GM03348 (cell line): ENCODE measurements at regions not wholly inside any gene's neighbourhood (a gene's known extent, or its start where the extent isn't known, plus 50 kb on each side); places are given as distances from the start of the nearest gene placed in this dataset.
"Not testable (repeated sequence)": the region's sequence is repeated elsewhere in the genome, so short reads cannot be mapped to it uniquely, and the experiment has no call there.

ENCODE experiments used
- DNase-seq: peaks from one replicate; pipeline ENCODE4 v3.0.0; 2012; ENCODE audit warnings: low spot score

DNA sequence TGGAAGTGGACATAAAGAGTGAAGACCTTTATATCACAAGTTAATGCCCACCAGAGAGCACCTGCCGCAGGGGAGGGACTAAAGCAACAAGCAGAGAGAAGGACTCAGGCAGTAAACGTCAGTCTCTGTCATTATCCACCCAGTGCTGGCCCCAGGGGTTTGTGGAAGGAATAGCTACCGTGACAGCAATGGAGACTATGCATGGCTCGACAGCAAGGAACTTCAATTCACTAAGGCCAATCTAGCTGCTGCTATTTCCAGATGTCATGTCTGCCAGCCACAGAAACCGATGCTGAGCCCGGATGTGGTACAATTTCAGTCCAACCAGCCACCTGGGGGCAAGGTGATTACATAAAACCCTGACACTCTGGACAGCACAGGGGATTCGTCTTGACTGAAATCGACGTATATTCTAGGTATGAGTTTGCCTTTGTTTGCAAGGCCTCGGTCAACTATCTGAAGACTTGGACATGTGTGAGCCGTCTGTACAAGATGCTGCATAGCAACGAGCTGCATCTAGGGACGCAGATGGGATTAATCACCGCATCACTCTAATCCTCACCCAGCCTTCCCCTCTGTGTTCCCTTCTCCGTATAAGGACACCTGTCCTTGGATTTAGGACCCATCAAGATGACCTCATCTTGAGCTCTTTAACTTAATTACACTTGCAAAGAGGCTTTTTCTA lies 154.1 kb upstream of the SH3BP4 start:
- DNase-seq = peak; percentile 22

DNA sequence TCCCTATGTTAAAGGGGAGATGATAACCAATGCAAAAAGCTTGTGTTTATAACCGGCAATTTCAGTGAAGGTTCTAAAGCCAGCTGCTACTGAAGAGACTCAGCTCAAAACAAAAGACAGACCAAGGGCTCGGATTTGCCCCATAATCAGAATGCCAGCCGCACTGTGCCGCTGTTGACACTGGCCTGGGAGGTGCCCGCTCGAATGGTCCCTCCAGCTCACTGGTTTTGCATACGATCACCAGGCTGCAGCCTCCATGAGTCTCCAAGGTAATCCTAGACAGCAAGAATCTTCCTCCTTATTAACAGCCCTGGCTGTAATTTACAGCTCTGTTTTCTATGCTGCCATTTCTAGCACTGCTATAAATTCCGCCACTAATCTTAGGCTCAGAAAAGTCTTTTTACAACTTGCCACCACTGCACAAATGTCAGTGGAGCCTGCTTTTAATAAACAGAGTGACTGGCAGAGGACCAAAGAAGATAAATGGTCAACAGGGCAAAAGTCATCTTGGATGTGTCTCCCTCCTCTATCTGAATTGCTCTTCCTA lies 155.7 kb upstream of the SH3BP4 start:
- no peak for DNase-seq

DNA sequence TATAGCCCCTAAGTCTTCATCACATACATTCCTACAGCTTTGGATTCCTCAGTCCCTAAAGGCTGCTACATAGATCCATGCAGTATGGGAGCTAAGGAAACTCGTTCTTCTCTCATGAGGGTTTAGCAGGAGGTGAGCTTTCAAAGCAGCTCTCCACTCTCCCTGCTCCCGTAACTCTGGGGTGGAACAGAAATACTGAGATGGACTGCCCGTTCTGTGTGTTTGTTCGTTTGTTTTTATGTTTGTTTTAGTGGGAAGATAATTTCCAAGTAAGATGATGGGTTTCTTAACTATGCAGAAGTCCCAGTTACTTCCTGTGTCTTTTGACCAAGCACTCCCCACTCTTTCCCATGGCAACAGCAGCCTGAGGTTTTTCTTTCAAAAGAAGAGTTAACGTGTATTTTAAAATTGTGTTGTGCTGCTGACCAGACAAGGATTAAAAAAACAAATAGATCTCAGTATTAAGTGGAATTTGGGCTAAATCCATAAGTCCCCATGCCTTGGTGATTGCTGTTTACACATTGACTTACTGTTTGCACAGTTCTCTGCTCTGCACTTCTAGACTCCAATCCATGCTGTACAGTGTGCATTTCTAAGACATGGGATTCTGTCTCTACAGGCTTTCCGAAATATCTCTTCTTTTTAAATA lies 156.4 kb upstream of the SH3BP4 start:
- DNase-seq = no peak

DNA sequence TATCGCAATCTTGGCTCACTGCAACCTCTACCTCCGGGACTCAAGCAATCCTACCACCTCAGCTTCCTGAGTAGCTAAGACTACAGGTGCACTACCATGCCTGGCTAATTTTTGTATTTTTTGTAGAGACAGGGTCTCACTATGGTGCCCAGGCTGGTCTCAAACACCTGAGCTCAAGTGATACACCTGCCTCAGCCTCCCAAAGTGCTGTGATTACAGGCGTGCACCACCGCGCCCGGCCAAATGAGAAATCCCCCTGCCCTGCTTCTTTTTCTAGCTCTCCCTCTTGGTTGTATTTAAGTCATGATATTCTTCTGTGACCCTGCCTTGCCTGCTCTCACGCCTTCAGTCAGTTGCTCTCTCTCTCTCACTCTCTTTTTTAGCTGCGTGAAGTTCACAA lies 157.0 kb upstream of the SH3BP4 start:
- DNase-seq = no peak

DNA sequence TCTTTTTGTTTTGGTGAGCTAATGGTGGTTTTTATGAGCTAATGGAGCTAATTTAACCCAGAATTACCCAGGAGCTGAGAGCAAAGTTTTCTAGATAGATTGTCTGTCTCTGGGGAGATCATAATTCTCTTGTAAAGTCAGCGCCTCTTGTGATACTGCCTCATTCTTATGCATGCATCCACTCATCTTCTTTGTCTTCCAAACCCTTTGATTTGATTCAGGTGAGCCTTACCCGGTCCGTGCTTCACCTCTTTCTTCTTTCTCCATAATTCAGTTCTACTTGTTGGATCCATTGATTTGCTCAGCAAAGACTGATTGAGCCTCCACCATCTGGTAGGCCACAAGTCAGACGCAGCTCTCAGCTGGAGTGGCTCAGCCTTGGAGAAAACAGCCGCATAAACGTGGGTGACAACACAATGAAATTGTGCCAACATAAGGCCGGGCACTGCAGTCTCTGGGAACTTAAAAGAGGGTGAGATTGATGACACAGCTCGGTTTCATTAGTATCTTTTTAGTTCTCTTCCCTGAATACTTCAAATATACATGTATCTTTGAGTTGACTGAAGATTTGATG lies 158.5 kb upstream of the SH3BP4 start:
- no peak for DNase-seq

DNA sequence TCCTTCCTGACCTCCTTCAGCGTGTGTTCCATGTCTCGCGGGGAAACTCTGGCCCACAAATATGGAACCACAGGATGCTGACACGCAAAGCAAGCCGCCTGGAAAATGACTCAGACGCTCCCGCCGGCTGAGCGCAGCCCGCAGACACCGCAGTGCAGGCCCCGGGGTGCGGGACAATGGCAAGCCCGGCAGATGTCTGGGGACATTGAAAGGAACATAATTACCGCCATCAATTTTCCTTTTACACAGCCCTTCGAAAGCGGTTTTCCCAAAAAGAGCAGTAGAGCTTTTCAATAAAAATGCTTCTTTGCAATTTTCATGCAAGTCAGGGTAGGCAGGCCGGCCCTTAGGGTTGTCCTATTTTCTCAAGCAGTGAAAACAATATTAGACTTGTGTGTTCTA lies 159.2 kb upstream of the SH3BP4 start:
- DNase-seq = no peak

DNA sequence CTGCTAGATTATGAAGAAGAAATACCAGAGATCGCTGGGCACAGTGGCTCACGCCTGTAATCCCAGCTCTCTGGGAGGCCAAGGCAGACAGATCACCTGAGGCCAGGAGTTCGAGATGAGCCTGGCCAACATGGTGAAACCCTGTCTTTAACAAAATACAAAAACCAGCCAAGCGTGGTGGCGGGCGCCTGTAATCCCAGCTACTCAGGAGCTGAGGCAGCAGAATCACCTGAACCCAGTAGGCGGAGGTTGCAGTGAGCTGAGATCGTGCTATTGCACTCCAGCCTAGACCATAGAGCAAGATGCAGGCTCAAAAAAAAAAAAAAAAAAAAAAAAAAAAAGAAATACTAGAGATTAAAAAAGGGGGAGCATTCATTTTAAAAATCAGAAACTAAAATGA lies 159.7 kb upstream of the SH3BP4 start:
- DNase-seq = not testable (repeated sequence)

DNA sequence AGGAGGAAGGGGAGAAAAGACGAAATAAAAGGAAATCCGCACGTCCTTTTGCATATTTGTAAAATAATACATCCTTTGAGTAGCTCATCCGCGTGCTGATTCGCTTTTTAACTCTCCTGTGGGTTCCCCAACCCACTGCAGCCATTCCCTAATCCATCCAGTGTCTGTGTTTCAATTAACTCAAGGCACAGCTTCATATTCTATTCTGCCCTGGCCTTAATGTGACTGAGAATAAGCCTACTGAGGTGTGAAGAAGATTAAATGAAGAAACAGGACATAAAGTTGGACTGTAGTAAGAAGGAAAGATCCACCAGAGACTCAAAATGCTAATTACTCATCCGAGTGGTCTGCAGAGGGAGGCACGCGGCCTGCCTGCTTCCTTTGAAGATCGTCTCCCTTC lies 161.4 kb upstream of the SH3BP4 start:
- no peak for DNase-seq

DNA sequence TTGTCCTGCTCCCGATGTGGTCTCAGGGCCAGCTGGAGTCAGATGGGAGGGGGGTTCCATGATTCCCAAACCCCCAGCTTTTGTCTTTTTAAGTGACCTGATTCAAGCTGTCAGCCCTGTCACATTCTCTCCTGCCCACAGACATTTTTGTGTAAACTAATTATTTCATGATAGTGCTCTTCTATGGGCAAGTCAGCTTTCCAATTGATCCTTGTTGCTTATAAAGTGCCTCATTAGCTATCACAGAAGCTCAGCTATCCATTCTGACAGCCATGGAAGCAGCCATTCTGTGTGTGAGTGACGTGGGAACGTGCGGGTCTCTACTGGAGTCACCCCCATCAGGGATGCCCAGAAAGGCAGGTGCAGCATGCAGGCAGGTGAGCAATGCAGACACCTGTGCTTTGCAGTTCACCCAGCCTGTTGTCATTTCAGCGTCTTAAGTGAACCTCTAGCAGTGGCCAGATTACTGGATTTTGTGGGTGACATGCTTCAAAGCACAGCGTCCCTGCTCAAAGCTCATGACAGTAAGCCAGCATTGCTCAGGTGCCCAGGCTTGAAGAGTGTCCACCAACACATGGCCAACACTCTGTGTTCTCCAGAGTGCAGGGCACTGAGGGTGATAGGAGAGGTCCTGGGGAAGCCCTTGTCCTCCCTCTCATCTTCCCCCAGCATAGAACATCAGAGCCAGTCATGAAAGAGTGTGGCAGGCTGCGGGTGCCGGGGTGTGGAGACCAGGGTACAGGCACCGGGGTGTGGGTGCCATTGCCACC lies 162.1 kb upstream of the SH3BP4 start:
- no peak for DNase-seq

DNA sequence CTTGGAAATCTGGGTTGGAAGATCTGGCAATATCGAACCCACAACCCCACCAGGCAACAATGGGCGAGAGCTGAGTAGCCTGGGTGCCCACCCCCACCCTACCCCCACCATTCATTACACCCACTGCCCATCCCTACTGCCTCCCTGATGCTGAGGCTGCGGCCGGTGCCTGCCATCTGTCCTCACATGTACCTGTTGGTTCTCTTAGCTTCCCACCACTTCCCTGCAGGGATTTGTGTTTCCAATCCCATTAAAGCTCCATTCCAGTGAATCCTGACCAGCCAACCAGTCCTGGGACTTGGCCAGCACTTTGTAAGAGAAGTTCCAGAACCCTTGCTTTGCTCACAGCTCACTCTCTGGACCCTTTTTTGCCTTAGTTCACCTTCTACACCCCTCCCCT lies 163.0 kb upstream of the SH3BP4 start:
- DNase-seq = no peak

DNA sequence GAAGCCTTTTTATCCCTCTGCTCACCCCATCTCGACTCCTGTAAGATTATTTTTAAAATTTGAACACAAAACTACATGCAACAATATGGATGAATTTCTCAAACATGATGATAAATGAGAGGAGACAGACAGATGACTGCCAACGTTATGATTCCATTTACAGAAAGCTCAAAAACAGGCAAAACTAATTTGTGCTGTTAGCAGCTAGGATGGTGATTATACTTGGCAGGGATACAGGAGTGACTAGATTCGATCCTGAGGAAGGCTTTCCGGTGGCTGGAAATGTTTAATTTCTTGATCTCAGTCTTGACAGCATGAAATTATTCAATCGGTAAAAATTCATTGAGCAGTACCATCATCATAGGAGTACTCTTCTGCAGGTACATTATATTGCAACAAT lies 163.4 kb upstream of the SH3BP4 start:
- DNase-seq = no peak

DNA sequence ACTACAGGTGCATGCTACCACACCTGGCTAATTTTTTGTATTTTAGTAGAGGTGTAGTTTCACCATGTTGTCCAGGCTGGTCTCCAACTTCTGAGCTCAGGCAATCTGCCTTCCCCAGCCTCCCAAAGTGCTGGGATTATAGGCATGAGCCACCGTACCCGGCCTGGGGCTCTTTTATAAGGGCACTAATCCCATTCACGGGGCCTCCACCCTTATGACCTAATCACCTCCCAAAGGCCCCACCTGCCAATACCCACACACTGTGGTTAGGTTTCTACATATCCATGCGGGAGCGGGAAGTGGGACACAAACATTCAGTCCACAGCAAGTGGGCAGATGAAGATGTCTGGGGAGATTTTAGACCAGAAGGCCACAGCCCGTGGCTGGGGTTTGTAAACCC lies 164.7 kb upstream of the SH3BP4 start:
- DNase-seq = no peak

DNA sequence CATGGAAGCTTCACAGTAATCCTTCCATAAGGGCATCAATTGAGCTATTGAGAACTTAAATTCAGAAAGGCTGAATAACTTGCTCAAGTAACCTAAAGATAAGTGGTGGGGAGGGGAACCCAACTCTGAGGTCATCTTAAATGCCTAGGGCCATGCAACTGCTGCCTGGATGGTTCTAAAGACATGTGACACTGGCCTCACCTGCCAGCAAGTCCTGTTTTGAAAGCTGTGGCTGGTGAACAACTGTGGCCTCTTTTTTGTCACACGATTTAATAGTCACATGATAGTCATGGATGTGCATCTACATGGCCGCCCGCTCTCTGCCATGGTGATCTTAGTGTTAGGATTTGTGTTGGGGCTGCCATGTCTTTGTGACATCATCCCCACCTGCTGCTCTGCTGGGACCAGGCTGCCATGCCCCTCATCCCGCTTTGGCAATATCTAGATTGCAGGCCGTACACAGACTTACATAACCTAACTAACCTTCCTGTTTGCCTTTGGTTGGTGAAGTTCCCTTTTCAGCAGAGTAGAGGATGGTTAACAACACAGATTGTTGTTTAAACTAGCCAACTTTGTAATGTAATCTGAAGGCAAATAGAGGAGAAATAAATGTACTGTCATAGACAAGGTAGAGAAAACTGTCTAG lies 177.9 kb upstream of the SH3BP4 start:
- no peak for DNase-seq

DNA sequence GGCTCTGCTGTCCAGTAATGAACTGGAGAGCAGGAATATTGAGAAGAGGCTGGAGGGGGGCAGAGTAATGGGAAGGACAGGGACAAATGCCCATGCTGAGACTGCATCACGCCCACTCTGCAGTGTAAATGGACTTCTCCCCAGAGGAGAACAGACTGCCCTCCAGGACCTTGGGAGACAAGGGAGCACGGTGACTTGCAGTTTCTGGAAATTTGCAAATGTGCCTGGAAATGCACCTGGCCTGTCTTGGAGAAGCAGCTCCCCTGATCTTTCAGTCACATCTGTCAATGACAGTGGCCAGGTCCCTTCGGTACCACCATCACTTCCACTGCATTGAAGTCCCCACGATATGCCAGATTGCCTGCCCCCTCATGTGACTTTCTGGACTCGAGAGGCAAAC lies 178.7 kb upstream of the SH3BP4 start:
- no peak for DNase-seq

DNA sequence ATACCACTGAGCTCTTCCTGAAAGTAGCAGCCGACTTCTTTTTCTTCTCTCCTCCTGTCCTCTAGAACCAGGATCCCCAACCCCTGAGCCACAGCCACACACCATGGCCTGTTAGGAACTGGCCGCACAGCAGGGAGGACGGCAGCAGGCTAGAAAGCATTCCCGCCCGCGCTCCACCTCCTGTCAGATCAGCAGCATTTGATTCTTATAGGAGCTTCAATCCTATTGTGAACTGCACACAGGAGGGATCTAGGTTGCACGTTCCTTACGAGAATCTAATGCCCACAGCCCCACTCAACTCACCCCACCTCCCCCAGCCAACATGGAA lies 179.1 kb upstream of the SH3BP4 start:
- DNase-seq = no peak

DNA sequence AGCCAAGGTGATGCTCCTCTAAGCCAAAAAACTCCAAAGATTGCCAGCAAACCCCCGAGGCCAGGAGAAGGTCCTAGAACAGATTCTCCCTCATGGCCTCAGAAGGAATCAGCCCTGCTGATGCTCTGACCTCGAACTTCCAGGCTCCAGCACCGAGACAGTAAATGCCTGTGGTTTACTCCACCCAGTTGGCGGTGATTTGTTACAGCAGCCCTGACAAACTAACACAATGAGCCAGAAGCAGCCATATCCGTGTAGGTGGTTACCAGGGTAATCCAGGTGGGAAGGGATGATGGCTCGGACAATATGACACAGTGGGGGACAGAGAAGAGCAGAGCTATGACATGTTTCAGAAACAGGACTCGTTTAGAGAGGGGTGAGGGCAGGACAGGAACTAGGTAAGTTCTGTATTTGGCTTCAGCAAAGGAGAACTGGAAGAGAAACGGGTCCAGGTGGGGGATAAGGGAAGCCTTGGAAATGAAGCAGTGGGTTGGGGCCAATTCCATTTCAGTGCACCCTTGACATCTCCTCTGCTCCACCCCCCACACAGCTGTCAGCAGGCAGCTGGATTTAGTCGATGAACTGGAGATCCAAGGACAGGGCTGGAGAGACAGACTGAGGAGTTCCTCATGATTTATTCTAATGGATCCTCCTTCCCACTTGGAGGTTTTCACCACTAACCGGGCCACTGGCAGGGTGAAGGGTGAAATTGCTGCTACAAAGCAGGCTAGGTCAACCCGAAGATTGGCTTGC lies 179.7 kb upstream of the SH3BP4 start:
- DNase-seq = peak; percentile 74

DNA sequence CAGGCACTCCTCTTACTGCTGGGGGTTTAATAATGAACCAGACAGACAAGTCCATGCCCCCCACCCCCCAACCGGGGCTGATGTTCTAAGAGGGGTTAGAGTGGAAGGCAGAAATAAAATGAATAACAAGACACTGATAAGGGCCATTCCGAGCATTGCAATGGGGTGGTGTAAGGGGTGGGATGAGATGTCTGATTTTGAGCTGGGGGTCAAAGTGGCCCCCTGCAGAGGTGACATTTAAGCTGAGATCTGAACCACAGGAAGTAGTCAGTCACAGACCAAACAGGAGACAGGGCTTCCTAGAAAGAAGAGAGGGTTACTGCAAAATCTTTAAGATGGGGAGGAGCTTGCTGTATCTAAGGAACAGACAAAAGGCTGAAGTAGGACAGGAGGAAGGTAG lies 180.6 kb upstream of the SH3BP4 start:
- DNase-seq = no peak

DNA sequence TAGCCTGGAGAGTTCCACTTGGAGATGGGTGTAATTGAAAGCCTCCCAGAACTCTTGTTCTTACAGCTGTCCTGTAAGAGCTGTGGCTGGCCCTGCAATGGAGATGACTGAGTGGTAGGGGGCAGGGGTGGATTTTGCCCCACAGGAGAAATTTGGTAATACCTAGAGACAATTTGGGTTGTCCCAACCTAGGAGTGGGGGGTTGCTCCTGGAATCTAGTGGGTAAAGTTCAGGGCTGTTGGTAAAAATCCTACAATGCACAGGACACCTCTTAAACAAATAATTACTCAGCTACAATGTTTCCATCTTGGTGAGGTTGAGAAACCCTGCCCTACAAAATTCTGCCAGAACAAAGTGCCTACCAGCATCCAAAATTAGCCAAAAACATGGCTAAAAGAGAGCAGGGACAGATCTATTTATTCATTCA lies 181.1 kb upstream of the SH3BP4 start:
- DNase-seq = no peak

DNA sequence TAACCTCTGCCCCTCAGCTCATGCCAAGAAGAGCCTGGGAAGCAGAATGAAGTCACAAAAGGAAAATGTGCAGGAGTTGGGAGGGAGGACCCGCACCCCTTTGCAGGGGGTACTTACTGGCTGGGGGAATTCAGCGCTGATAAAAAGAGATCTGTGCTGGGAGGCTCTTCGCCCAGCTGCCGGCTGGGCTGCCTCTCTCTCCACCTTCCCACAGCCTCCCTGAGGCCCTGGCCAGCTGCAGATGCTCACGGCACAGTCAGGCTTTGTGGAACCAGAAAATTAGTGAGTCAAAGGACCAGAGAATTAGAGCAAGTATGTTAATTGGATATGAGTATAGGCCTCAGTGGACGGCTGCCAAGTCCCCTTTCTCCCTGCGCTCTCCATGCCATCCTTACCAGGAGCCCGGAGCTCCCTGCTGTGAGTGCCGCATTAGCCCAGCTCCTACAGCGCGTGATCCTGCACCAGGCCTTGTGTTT lies 181.7 kb upstream of the SH3BP4 start:
- no peak for DNase-seq

DNA sequence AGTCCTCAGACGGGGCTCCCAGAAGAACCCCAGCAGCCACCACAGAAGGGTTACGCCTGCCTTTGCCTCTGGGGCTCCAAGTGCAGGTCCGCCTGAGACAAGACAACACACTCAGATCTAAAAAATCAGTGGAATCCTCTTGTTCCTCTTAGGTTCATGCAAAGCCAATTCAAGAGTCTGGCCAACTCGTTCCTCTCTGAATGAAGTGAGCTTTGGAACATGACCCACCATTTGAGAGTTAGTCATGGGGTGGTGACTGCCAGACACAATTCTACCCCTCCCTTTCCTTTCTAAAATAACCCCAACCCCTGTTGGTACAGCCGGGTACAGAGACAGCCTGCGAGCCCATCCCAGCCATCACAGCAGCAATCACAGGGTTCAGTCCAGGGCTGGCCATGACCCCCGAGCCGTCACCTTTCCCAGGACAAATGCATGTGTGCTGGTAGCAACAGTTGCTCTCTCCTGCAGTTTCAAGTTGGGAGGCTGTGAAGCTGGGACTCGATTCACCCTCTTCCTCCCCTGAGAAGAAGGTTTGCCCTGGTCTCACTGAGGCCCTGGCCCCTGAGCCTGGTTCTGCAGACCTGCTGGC lies 183.1 kb upstream of the SH3BP4 start:
- DNase-seq = peak; percentile 79

DNA sequence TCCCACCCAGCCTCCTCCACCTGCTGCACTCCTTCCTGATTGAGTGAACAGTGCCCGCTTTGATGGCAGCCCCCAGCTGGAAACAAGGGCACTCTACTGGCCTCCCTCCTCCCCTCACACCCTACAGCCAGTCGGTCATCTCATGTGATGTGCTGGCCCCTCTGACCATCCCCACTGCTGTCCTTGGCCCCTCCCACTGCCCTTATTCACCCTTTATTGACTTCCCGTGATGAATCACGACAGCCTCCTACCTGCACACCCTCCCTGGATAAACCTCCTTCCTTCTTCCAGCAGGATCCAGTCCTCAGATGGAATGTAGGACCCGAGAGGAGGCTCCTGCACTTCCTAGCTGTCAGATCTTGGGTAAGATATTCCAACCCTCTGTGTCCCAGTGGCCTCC lies 186.5 kb upstream of the SH3BP4 start:
- DNase-seq = no peak
